ENCODE measurements at regions not wholly inside any gene's neighbourhood (a gene's known extent, or its start where the extent isn't known, plus 50 kb on each side); places are given as distances from the start of the nearest gene placed in this dataset.

GRCh38 chr14:87205811-87206210 is 787.2 kb downstream of the GALC start:
- TF ChIP-seq EZH2 (IDR thresholded peaks at IDR 0.05; ENCODE audit: insufficient read depth, low read length) = no peak
- no peak for TF ChIP-seq CTCF (IDR thresholded peaks at IDR 0.05; ENCODE audit: insufficient read depth, low read depth, low read length)
